CD14-positive monocyte (primary cell): ENCODE measurements at regions not wholly inside any gene's neighbourhood (a gene's known extent, or its start where the extent isn't known, plus 50 kb on each side); places are given as distances from the start of the nearest gene placed in this dataset.

Source experiments
- DNase-seq, 3 donors: peaks; one replicate each; pipeline ENCODE4 v3.0.0-alpha.2; 2011 to 2022
- H2AFZ ChIP-seq: 2 replicates; pipeline ENCODE4 v1.6.0; 2012; ENCODE audit warnings: mild to moderate bottlenecking, low read depth, low read length, inconsistent platforms; ENCODE audit not compliant: insufficient read depth, poor library complexity, severe bottlenecking
- H3K27ac ChIP-seq, 2 donors: 1 replicate in 1 of 2; 2 replicates in 1 of 2; pipeline ENCODE4 v1.5.1; 2012 to 2013; ENCODE audit warnings: low read length in 2 of 2, control low read depth in 1 of 2, inconsistent platforms in 1 of 2, low read depth in 1 of 2, mild to moderate bottlenecking in 1 of 2
- H3K27me3 ChIP-seq, 2 donors: one replicate each; pipeline versions ENCODE4 v1.6.0 to v1.6.1; 2011 to 2013; ENCODE audit warnings: low read length in 2 of 2; ENCODE audit not compliant: control insufficient read depth in 2 of 2, insufficient read depth in 2 of 2
- H3K36me3 ChIP-seq, 2 donors: replicated peaks in 1 of 2; 1 replicate in 1 of 2; 2 replicates in 1 of 2; pipeline versions ENCODE4 v1.5.1 to v1.6.1; 2012 to 2013; ENCODE audit warnings: low read length in 2 of 2, control low read depth in 1 of 2, inconsistent platforms in 1 of 2, mild to moderate bottlenecking in 1 of 2; ENCODE audit not compliant: insufficient read depth in 2 of 2, control insufficient read depth in 1 of 2
- H3K4me1 ChIP-seq, 2 donors: 1 replicate in 1 of 2; 2 replicates in 1 of 2; pipeline versions ENCODE4 v1.5.1 to v1.6.1; 2012 to 2013; ENCODE audit warnings: low read length in 2 of 2, control low read depth in 1 of 2, inconsistent platforms in 1 of 2, mild to moderate bottlenecking in 1 of 2, moderate library complexity in 1 of 2; ENCODE audit not compliant: insufficient read depth in 2 of 2, control insufficient read depth in 1 of 2
- H3K4me2 ChIP-seq: replicated peaks from 2 replicates; pipeline ENCODE3; 2012; ENCODE audit warnings: low read length, moderate library complexity, mild to moderate bottlenecking; ENCODE audit not compliant: poor library complexity, severe bottlenecking; ENCODE audit errors: extremely low read depth
- H3K4me3 ChIP-seq, 3 experiments: fragments of 200-600 bp in 1 of 3; sonication (generic) in 1 of 3; replicated peaks in 1 of 3; 1 replicate in 2 of 3; 2 replicates in 1 of 3; pipeline ENCODE4 v1.5.1; 2011 to 2013; ENCODE audit warnings: low read length in 3 of 3, mild to moderate bottlenecking in 3 of 3, control low read depth in 2 of 3, low read depth in 2 of 3, inconsistent platforms in 1 of 3, moderate library complexity in 1 of 3
- H3K79me2 ChIP-seq: 2 replicates; pipeline ENCODE4 v1.6.0; 2012; ENCODE audit warnings: mild to moderate bottlenecking, control low read depth, inconsistent platforms, low read length, moderate library complexity; ENCODE audit not compliant: insufficient read depth
- H3K9ac ChIP-seq: 2 replicates; pipeline ENCODE4 v1.6.0; 2017; ENCODE audit warnings: low read length, mild to moderate bottlenecking; ENCODE audit not compliant: insufficient read depth, poor library complexity, severe bottlenecking
- H3K9me3 ChIP-seq, 2 donors: replicated peaks in 1 of 2; 1 replicate in 1 of 2; 2 replicates in 1 of 2; pipeline versions ENCODE4 v1.5.1 to v1.6.1; 2012 to 2013; ENCODE audit warnings: low read length in 2 of 2, control low read depth in 1 of 2; ENCODE audit not compliant: control insufficient read depth in 1 of 2, insufficient read depth in 1 of 2
- H4K20me1 ChIP-seq: 2 replicates; pipeline ENCODE4 v1.6.0; 2012; ENCODE audit warnings: mild to moderate bottlenecking, low read length, control low read depth, moderate library complexity; ENCODE audit not compliant: insufficient read depth
- H3K27ac Mint-ChIP-seq, 7 donors: one replicate each; pipeline ENCODE4 v1.8.0; 2020; ENCODE audit warnings: mild to moderate bottlenecking in 7 of 7, mixed read lengths in 7 of 7, moderate library complexity in 6 of 7, inconsistent platforms in 2 of 7
- H3K27me3 Mint-ChIP-seq, 3 donors: one replicate each; pipeline ENCODE4 v1.8.0; 2021 to 2022; ENCODE audit warnings: low read depth in 3 of 3, mild to moderate bottlenecking in 3 of 3, mixed read lengths in 3 of 3, moderate library complexity in 3 of 3, inconsistent platforms in 1 of 3
- H3K36me3 Mint-ChIP-seq, 2 donors: one replicate each; pipeline ENCODE4 v1.8.0; 2020; ENCODE audit warnings: mixed read lengths in 2 of 2, inconsistent platforms in 1 of 2, mild to moderate bottlenecking in 1 of 2
- H3K4me1 Mint-ChIP-seq: one replicate; pipeline ENCODE4 v1.8.0; 2020; ENCODE audit warnings: mild to moderate bottlenecking, mixed read lengths
- H3K4me3 Mint-ChIP-seq, 2 donors: one replicate each; pipeline ENCODE4 v1.8.0; 2020; ENCODE audit warnings: mild to moderate bottlenecking in 2 of 2, mixed read lengths in 2 of 2, moderate library complexity in 1 of 2
- H3K9me3 Mint-ChIP-seq, 7 donors: one replicate each; pipeline ENCODE4 v1.8.0; 2020 to 2022; ENCODE audit warnings: mixed read lengths in 7 of 7, mild to moderate bottlenecking in 6 of 7, moderate library complexity in 6 of 7, inconsistent platforms in 2 of 7
- WGBS: methylation state at CpG from one replicate; pipeline ENCODE4 v1.1.5; 2013; ENCODE audit warnings: missing lambda C conversion rate; ENCODE audit not compliant: insufficient coverage; 5-methylcytosine and 5-hydroxymethylcytosine counted together
- intact Hi-C, 2 donors: fragments of 100-400 bp; cut with micrococcal nuclease; formaldehyde crosslinking; loops; one replicate each; pipeline versions ENCODE4 v1.15.0 to v1.15.1; 2023
- TF ChIP-seq, protein P1 (sequence below): fragments of 200-600 bp; IDR thresholded peaks from one replicate; pipeline ENCODE4 v1.8.0; 2022; ENCODE audit warnings: antibody characterized with exemption, mild to moderate bottlenecking

- Histone ChIP-seq H3K36me3 (no peaks in the 10 kb centered on the region), H3K4me1 (no peaks in the 10 kb centered on the region), H3K9me3 (no peaks in the 10 kb centered on the region), H2AFZ (no peak overlapping the region), H3K9ac (no peak overlapping the region), H4K20me1 (no peaks in the 10 kb centered on the region), H3K4me2 (no peak overlapping the region), H3K79me2 (no peaks in the 10 kb centered on the region), H3K27ac (no peak overlapping the region), H3K4me3 (no peak overlapping the region), H3K27me3 (no peaks in the 10 kb centered on the region)
- H3K4me1 Mint-ChIP-seq = no peaks in the 10 kb centered on the region
- TF ChIP-seq, protein P1, sequence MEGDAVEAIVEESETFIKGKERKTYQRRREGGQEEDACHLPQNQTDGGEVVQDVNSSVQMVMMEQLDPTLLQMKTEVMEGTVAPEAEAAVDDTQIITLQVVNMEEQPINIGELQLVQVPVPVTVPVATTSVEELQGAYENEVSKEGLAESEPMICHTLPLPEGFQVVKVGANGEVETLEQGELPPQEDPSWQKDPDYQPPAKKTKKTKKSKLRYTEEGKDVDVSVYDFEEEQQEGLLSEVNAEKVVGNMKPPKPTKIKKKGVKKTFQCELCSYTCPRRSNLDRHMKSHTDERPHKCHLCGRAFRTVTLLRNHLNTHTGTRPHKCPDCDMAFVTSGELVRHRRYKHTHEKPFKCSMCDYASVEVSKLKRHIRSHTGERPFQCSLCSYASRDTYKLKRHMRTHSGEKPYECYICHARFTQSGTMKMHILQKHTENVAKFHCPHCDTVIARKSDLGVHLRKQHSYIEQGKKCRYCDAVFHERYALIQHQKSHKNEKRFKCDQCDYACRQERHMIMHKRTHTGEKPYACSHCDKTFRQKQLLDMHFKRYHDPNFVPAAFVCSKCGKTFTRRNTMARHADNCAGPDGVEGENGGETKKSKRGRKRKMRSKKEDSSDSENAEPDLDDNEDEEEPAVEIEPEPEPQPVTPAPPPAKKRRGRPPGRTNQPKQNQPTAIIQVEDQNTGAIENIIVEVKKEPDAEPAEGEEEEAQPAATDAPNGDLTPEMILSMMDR = no peak
- no peaks in the 10 kb centered on the region for H3K36me3 Mint-ChIP-seq
- H3K4me3 Mint-ChIP-seq = no peak overlapping the region
- no peak for DNase-seq
- no CpG with 5 or more reads among the region's 2 CpGs for WGBS
- no peaks in the 10 kb centered on the region for H3K27me3 Mint-ChIP-seq
- intact Hi-C loops = no loop called here
- no peak overlapping the region for H3K27ac Mint-ChIP-seq
- peaks cover 0 to 19% (median 6%) of the 10 kb centered on the region in 7 donors for H3K9me3 Mint-ChIP-seq
These were observed 108.9 kb upstream of the MEOX2 start for GRCh38 chr7:15795393-15795792.

GRCh38 chr7:15794801-15795200 is 108.3 kb upstream of the MEOX2 start:
- H3K79me2 ChIP-seq = no peaks in the 10 kb centered on the region
- no peak for DNase-seq
- TF ChIP-seq, protein P1 = no peak
- no peak overlapping the region for H2AFZ ChIP-seq
- H3K36me3 ChIP-seq = no peaks in the 10 kb centered on the region
- H4K20me1 ChIP-seq = no peaks in the 10 kb centered on the region
- Mint-ChIP-seq H3K9me3 (peaks cover 0 to 18% (median 7%) of the 10 kb centered on the region in 7 donors), H3K36me3 (no peaks in the 10 kb centered on the region), H3K27ac (no peak overlapping the region), H3K27me3 (no peaks in the 10 kb centered on the region), H3K4me1 (no peaks in the 10 kb centered on the region), H3K4me3 (no peak overlapping the region)
- no peak overlapping the region for H3K9ac ChIP-seq
- no peaks in the 10 kb centered on the region for H3K4me1 ChIP-seq
- H3K4me3 ChIP-seq = no peak overlapping the region
- no peaks in the 10 kb centered on the region for H3K27me3 ChIP-seq
- H3K4me2 ChIP-seq = no peak overlapping the region
- no peak overlapping the region for H3K27ac ChIP-seq
- no peaks in the 10 kb centered on the region for H3K9me3 ChIP-seq
- intact Hi-C loops = no loop called here
